ENCODE measurements at regions not wholly inside any gene's neighbourhood (a gene's known extent, or its start where the extent isn't known, plus 50 kb on each side); places are given as distances from the start of the nearest gene placed in this dataset.

DNA sequence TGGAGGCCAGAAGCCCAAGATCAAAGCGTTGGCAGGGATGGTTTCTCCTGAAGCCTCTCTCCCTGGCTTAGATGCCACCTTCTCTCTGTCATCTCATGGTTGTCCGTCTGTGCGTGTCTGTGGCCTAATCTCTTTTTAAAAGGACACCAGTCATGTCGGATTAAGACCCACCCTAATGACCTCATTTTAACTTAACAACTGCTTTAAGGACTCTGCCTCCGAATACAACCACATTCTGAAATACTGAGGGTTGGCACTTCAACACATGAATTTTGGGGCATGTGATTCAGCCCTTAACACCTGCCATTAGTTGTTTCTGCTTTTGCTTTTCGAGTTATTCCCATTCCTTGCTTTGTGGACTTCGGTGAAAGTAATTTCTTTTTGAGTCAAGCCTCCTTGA is 97.8 kb upstream of the SMIM21 start:
- no peak for DNase-seq

DNA sequence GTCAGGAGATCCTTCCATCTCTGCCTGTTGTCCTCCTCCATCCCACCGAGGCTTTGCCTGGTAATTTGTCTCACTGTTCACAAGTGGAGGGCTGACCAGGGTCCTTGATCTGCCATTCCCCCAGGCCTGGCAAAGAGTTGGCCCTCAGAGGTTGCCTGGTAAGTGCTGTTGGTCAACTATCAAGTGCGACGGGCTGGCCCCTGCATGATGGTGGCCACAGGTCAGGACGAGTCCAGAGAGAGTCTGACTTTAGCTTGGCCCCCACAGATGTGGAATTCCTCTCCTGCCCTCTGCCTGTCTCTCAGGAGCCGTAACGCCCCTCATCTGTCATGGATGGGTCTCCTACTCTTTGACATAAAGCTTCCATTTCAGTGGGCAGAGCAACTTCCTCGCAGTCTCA is 97.3 kb upstream of the SMIM21 start:
- no peak for DNase-seq

DNA sequence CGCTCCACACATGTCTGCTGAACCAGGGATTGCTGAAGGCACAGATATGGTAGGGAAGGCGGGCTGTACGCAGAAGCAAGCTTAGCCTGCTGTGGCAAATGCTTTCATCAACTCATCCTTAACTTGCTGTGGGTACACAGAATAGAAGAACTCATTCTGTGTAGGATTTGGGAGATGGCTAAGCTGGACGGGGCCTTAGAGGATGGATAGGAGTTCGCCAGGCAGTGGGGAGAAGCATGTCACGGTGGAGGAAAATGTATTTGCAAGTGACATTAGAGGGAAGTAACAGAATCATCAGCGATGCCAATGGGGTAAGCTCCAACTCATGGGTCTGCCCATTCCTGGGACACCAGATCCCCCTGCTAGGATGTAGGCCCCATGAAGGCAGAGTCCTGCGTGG is 96.7 kb upstream of the SMIM21 start:
- no peak for DNase-seq

GRCh38 chr18:75521816-75522215 is 94.3 kb upstream of the SMIM21 start:
- DNase-seq = no peak

DNA sequence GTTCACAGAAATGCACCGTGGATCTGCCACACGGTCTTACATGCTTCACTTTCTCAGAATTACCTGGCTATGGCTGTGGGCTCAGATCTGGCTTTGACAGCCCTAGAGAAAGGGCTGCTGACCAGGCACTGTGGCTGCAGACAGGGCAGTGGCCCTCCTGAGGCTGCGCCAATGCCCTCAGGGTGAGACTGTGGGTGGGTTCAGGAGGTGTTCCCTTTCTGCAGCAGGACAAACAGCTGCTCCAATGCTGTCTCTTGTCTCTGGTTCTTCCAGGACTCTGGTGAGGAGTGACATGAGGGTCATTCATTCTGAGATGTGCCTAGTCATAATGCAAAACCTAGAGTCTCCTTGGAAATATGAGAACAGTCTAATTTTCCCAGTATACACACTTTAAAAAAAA is 90.5 kb upstream of the SMIM21 start:
- DNase-seq = no peak

GRCh38 chr18:75517286-75517685 is 89.8 kb upstream of the SMIM21 start:
- no peak for DNase-seq

DNA sequence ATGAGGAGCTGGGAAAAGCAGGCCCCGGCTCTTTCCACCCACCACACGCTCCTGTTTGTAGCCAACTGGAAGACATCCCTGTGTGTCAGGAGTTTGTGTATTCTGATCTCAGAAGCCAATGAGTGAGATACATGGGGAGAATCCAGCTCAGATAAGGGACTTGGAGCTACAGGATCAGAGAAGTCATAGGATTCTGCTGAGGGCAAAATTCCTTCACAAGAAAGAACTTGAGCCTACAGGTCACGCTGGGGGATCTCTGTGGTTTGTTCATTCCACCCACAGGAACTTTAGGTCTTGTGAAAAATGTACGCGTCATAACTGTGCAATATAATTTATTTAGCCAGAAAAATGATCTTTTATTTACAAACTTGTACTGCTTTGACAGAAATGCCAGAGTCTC is 80.1 kb upstream of the SMIM21 start:
- peak; percentile 2 for DNase-seq

DNA sequence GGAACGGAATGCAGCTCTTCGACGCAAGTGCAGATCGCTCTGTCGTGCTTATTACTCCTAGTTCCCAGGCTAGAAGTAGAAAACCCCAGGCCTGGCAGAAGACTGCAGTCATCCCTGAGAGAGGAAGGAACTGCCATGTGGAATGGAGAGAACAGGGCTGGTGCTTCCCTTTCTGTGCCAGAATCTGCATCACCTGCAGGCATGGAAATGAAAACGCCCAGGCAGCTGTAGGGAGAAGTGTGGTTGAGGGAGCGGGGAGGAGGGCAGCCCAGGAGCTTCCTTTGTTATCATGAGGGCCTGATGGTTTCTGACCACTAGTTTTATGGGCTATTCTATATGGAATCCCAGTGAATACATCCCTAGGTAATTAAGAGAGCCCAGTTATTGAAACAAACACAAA is 79.4 kb upstream of the SMIM21 start:
- no peak for DNase-seq

DNA sequence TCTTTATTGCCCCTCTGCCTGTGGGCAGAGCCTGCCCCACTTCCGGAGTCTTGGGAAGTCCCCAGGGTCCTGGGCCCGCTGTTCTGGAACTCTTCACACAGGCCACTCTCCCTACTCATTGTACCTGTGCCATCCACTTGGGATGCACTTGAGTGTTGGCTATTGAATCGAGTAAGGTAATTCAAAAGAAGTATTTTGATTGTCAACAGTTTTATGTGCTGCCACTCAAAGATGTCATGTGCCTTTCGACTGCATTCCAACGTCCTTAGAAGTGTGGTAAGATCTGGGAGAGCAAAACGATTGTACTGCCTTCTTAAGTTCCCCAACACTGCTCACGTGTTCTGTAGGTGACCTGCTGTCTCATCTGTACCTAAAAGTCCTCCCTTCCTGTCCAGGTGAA is 77.0 kb upstream of the SMIM21 start:
- DNase-seq = no peak

GRCh38 chr18:75503615-75504014 is 76.1 kb upstream of the SMIM21 start:
- DNase-seq = no peak

- DNase-seq = no peak
Observed at GRCh38 chr18:75502286-75502685, 74.8 kb upstream of the SMIM21 start.

DNA sequence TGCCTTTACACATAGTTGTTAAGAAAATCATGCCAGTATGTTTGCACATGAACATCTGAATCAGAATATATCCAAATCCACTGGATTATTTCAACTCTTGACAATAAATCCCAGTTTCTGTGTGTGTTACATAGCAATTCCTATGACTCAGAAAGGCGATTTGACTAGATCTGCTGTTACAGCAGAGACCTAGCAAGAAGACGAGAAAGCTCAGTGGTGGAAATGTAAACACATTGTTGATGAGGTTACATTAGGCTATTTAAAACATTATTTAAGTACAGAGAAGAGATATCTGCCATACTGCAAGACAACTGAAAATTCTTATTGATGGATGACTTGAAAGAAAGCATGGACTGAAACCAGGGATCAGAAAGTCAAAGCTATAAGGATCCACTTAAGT is 73.0 kb upstream of the SMIM21 start:
- DNase-seq = no peak

GRCh38 chr18:75497576-75498235 is 70.2 kb upstream of the SMIM21 start:
- DNase-seq = no peak

- no peak for DNase-seq
Observed at GRCh38 chr18:75496151-75496550, 68.6 kb upstream of the SMIM21 start.

GRCh38 chr18:75492852-75493251 is 65.3 kb upstream of the SMIM21 start:
- DNase-seq = no peak

DNA sequence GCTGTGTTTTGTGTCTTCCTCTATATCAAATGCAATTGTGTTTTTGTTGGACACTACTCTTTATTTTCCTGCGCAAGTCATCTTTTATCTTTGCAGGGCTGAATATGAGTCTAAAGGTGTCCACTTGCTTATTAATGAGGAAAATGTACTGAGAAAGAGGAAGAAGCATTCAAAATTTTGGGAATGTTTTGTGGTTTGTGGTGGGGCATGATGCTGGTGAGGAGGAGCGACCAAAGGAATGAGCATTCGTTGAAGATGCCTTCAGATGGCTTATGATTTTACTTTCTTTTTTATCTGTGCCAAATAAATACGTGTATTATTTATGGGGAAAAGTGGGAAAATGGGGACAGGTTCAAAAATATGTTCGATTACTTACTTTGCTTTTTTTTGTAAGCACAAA is 63.9 kb upstream of the SMIM21 start:
- no peak for DNase-seq

DNA sequence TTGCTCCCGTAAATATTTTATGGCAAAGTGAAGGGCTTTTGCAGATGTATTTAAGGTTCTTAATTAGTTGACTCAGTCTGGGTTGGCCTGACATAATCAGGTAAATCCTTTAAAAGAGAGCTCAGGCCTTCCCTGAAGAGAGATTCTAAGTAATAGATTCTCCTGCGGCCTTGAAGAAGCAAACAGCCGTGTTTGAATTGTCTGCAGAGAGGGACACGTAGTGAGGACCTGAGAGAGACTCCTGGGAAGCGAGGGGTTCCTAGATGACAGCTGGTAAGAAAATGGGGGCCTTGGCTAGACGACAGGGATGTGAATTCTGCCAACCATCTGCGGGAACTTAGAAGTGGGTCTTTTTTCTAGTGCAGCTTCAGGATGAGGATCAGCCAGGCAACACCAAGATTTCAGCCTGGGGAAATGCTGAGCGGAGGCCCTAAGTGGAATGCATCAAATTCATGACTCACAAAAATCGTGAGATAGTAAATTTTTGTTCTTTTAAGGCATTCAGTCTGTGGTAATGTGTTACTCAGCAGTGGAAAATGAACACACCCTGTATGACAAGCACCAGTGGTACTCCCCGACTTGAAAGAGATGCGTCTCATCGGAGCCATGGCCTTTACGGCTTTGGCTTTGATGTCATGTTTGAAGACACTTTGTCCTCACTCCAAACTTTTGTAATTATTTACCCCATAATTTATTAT is 62.1 kb upstream of the SMIM21 start:
- no peak for DNase-seq

DNA sequence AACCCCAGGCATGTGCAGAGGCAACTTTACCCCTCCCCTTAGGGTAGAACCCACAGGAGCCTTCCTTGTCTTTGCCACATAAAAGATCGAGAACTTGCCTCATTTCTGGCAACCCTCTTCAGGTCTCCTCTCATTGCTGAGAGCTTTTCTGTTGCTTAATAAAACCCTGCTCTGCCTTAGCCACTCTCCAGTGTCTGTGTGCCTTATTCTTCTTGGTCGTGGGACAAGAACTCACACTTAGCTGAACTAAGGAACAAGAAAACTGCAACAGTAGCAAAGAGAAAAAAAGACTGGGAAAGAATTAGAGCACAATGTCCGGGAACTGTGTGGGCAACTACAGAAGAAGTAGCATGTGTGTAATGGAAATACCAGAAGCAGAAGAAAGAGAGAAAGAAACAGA is 56.2 kb upstream of the SMIM21 start:
- no peak for DNase-seq

- DNase-seq = no peak
Observed at GRCh38 chr18:75482880-75483279, 55.4 kb upstream of the SMIM21 start.

GRCh38 chr18:75480487-75480886 is 53.0 kb upstream of the SMIM21 start:
- DNase-seq = no peak

DNA sequence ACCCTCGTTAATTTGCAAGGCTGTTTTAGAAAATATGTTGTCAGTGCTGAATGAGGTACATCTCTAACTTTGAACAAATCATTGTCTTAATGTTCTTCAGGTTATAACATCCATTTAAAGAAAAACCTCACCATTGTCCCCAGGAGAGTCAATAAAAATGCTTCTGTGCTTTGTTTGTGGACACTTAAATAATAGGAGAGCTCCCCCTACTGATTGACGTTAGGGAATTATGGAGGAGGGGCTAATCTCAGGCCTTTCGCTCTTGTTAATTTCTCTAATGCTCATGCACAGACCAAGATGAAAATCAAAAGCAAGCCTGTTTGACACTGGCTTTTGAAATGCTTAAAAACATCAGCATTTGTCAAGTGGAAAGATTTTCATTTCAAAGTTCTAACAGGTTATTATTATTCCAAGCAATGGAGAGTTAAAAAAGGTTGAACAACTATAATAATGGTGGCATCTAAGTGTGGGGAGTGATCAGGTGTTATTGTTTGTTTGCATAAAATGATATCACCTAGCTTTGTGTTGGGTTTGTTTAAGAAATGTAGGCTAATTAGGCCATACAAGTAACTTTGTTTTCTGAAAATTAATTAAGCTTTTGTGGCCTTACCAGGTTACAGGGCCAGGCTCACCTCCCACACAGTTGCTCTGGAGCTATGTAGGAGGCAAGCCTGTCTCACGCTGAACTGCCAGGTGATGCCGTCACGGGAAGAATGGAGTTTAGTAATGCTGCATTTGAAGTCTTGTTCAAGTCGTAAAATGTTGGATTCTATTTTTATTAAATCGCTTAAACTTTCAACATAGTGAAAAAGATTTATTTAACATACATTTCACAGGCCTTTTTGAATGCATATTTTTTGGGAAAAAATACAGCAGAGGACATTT is 51.7 kb upstream of the SMIM21 start:
- peak; percentile 31 for DNase-seq

DNA sequence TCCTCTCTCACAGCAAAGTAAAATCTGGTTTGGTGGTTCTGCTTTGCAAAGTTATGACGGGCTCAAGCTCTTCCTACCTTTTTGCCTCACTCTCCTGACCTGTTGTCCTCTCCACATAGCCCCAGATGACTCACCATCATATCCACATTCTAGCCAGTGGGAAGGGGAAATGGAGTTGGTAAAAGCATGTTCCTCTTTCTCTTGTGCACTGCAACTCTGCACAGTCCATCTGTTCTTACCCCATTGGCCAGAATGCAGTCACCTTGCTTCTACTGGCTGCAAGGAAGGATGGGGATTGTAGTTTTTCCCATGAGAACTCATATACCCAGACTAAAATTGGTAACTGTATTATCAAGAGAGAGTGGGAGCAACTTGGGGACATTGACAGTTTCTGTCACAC is 50.4 kb upstream of the SMIM21 start:
- DNase-seq = no peak
